PC-3 (cell line): ENCODE measurements at regions not wholly inside any gene's neighbourhood (a gene's known extent, or its start where the extent isn't known, plus 50 kb on each side); places are given as distances from the start of the nearest gene placed in this dataset.

Experiments
- EZH2 ChIP-seq: fragments of 300-600 bp; sonication (generic); IDR thresholded peaks from one replicate; pipeline ENCODE4 v1.6.1; 2017; ENCODE audit warnings: antibody characterized with exemption, mild to moderate bottlenecking, low read length; ENCODE audit not compliant: unreplicated experiment
- TF ChIP-seq, protein P1 (sequence below): fragments of 300-600 bp; sonication (generic); conservative IDR thresholded peaks from 2 replicates; pipeline ENCODE4 v1.5.1; 2017; ENCODE audit warnings: antibody characterized with exemption, low read depth, mild to moderate bottlenecking, low read length

- TF ChIP-seq, protein P1, sequence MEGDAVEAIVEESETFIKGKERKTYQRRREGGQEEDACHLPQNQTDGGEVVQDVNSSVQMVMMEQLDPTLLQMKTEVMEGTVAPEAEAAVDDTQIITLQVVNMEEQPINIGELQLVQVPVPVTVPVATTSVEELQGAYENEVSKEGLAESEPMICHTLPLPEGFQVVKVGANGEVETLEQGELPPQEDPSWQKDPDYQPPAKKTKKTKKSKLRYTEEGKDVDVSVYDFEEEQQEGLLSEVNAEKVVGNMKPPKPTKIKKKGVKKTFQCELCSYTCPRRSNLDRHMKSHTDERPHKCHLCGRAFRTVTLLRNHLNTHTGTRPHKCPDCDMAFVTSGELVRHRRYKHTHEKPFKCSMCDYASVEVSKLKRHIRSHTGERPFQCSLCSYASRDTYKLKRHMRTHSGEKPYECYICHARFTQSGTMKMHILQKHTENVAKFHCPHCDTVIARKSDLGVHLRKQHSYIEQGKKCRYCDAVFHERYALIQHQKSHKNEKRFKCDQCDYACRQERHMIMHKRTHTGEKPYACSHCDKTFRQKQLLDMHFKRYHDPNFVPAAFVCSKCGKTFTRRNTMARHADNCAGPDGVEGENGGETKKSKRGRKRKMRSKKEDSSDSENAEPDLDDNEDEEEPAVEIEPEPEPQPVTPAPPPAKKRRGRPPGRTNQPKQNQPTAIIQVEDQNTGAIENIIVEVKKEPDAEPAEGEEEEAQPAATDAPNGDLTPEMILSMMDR = no peak
- no peak for TF ChIP-seq EZH2
These were observed 413.5 kb upstream of the GRIA3 start for GRCh38 chrX:122770581-122770980.
